HUES64 (cell line): ENCODE measurements at regions not wholly inside any gene's neighbourhood (a gene's known extent, or its start where the extent isn't known, plus 50 kb on each side); places are given as distances from the start of the nearest gene placed in this dataset.
"Not testable (repeated sequence)": the region's sequence is repeated elsewhere in the genome, so short reads cannot be mapped to it uniquely, and the experiment has no call there.

Source experiments
- H3K27ac ChIP-seq: 2 replicates; pipeline ENCODE4 v1.7.0; 2013; ENCODE audit warnings: low read depth, low read length, inconsistent platforms
- H3K27me3 ChIP-seq: 2 replicates; pipeline ENCODE4 v1.6.1; 2013; ENCODE audit warnings: mild to moderate bottlenecking, low read length; ENCODE audit not compliant: insufficient read depth
- H3K36me3 ChIP-seq: 2 replicates; pipeline ENCODE4 v1.6.1; 2013; ENCODE audit warnings: mild to moderate bottlenecking, low read length; ENCODE audit not compliant: insufficient read depth
- H3K4me1 ChIP-seq: 2 replicates; pipeline ENCODE4 v1.6.1; 2013; ENCODE audit warnings: mild to moderate bottlenecking, low read length, moderate library complexity; ENCODE audit not compliant: insufficient read depth
- H3K4me3 ChIP-seq: 2 replicates; pipeline ENCODE4 v1.5.1; 2013; ENCODE audit warnings: mild to moderate bottlenecking, low read length, moderate library complexity
- H3K9ac ChIP-seq: 2 replicates; pipeline ENCODE4 v1.6.1; 2013; ENCODE audit warnings: mild to moderate bottlenecking, low read depth, low read length
- H3K9me3 ChIP-seq: 2 replicates; pipeline ENCODE4 v1.6.1; 2013; ENCODE audit warnings: low read depth, low read length; ENCODE audit not compliant: insufficient read depth
- WGBS: fragments of 150-250, 120-280 bp; methylation state at CpG from one replicate; pipeline ENCODE4 v1.1.7; 2013; ENCODE audit warnings: missing lambda C conversion rate; 5-methylcytosine and 5-hydroxymethylcytosine counted together

GRCh38 chr9:31588006-31588405 is 796.4 kb upstream of the ACO1 start:
- Histone ChIP-seq H3K36me3 (no peaks in the 10 kb centered on the region), H3K4me3 (no peak overlapping the region), H3K9me3 (no peaks in the 10 kb centered on the region), H3K27ac (no peak overlapping the region), H3K27me3 (no peaks in the 10 kb centered on the region), H3K9ac (no peak overlapping the region), H3K4me1 (no peaks in the 10 kb centered on the region)
- WGBS, result 97% methylated on average over 4 of the region's 4 CpGs

- no peaks in the 10 kb centered on the region for H3K27me3 ChIP-seq
- no peak overlapping the region for H3K27ac ChIP-seq
- no peaks in the 10 kb centered on the region for H3K4me1 ChIP-seq
- H3K36me3 ChIP-seq, result no peaks in the 10 kb centered on the region
- H3K4me3 ChIP-seq, result no peak overlapping the region
- no peak overlapping the region for H3K9ac ChIP-seq
- H3K9me3 ChIP-seq, result no peaks in the 10 kb centered on the region
These were observed 795.7 kb upstream of the ACO1 start for GRCh38 chr9:31588756-31589155.

DNA sequence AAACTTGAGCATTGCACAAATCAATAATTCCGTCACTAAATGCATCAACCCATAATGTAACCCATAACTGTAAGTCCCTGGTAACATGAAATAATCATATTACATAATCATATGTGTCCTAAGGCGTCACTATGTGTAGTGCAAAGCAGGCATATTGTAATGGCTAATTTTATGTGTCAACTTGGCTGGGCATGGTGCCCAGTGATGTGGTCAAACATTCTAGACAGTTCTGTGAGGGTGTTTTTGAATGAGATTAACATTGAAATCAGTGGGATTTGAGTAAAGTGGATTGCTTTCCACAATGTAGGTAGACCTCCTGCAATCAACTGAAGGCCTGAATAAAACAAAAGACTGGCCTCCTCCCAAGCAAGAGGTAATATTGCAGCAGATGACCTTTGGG is 794.4 kb upstream of the ACO1 start:
- 98% methylated on average over 2 of the region's 2 CpGs for WGBS
- no peak overlapping the region for H3K9ac ChIP-seq
- no peaks in the 10 kb centered on the region for H3K36me3 ChIP-seq

DNA sequence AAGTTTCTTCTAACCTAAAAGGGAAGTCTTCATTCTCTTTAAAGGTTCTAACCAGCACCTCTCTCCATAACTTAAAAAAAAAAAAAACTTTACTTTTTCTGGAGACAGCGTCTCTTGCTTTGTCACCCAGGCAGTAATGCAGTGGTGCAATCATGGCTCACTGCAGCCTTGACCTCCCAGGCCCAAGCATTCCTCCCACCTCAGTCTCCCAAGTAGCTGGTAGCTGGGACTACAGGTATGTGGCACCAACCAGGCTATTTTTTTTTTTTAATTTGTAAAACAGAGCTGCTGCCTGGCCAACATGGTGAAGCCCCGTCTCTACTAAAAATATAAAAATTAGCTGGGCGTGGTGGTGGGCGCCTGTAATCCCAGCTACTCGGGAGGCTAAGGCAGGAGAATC is 787.4 kb upstream of the ACO1 start:
- 78% methylated on average over 5 of the region's 5 CpGs for whole genome bisulfite sequencing
- not testable (repeated sequence) for H3K27ac ChIP-seq, H3K36me3 ChIP-seq, H3K9me3 ChIP-seq, H3K27me3 ChIP-seq, H3K4me3 ChIP-seq, H3K9ac ChIP-seq, H3K4me1 ChIP-seq

More for the DNA sequence above, 794.4 kb upstream of the ACO1 start:
- Histone ChIP-seq H3K4me1 (no peaks in the 10 kb centered on the region), H3K27ac (no peak overlapping the region), H3K27me3 (no peaks in the 10 kb centered on the region), H3K4me3 (no peak overlapping the region), H3K9me3 (no peaks in the 10 kb centered on the region)

DNA sequence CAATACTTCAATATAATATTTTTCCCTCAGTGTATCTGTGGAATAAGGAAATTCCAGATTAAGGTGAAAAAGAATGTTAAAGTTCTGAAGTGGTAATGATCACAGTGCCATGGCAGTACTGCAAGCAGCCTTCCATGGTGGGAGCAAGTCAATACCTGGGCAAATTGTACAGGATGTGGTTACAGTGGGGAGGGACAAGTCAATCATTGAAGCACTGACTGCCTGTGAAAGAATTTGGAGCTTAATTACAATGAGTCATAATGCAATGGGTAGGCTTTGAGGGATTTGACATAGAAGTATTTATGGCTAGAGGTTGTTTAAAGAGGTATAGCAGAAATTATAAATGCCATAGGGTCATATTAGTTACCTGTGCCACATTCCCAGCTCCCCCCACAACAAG is 786.5 kb upstream of the ACO1 start:
- no peaks in the 10 kb centered on the region for H3K4me1 ChIP-seq

GRCh38 chr9:31601666-31602065 is 782.8 kb upstream of the ACO1 start:
- H3K27ac ChIP-seq, result no peak overlapping the region
- H3K36me3 ChIP-seq, result no peaks in the 10 kb centered on the region
- no peak overlapping the region for H3K4me3 ChIP-seq
- no peaks in the 10 kb centered on the region for H3K9me3 ChIP-seq
- H3K9ac ChIP-seq, result no peak overlapping the region
- H3K27me3 ChIP-seq, result no peaks in the 10 kb centered on the region
- H3K4me1 ChIP-seq, result no peaks in the 10 kb centered on the region

More for the DNA sequence above, 786.5 kb upstream of the ACO1 start:
- Histone ChIP-seq H3K27me3 (no peaks in the 10 kb centered on the region), H3K9ac (no peak overlapping the region), H3K4me3 (no peak overlapping the region), H3K9me3 (no peaks in the 10 kb centered on the region), H3K36me3 (no peaks in the 10 kb centered on the region), H3K27ac (no peak overlapping the region)

DNA sequence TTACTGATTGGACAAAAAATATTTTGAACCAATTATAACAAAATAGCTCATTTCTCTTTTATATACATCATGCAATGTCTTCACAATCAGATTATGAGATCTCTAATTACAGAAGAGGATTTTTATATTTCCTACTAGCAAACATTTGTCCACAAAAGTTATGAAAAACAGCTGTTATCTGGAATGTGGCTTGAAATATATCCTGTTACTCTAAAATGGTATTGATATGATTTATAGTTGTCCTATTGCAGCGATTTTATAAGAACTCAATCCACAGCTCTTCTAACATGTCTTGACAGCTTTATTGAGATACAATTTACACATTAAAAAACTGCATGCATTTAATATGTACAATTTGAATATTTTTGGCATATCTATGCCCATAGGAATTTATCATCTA is 779.9 kb upstream of the ACO1 start:
- Histone ChIP-seq H3K4me1 (no peaks in the 10 kb centered on the region), H3K36me3 (no peaks in the 10 kb centered on the region), H3K9ac (no peak overlapping the region), H3K27ac (no peak overlapping the region), H3K27me3 (no peaks in the 10 kb centered on the region), H3K9me3 (no peaks in the 10 kb centered on the region), H3K4me3 (no peak overlapping the region)
- no CpG with 5 or more reads among the region's 1 CpG for WGBS

DNA sequence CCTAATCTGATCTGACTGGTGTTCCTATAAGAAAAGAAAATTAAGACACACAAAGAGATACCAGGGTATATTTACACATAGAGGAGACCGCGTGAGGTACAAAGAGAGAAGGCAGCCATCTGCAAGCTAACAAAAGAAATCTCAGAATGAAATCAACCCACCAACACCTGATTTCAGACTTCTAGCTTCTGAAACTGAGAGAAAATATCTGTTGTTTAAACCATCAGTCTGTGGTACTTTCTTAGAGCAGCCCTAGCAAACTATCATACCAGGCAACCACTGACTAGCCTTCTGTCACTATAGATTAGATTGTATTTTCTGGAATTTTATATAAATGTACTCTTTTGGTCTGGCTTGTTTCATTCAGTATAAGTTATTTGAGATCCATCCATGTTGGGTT is 779.3 kb upstream of the ACO1 start:
- H3K36me3 ChIP-seq, result no peaks in the 10 kb centered on the region
- no peaks in the 10 kb centered on the region for H3K27me3 ChIP-seq
- no peaks in the 10 kb centered on the region for H3K9me3 ChIP-seq
- no peaks in the 10 kb centered on the region for H3K4me1 ChIP-seq
- WGBS, result 100% methylated on average over 1 of the region's 2 CpGs
- no peak overlapping the region for H3K27ac ChIP-seq
- H3K4me3 ChIP-seq, result no peak overlapping the region
- no peak overlapping the region for H3K9ac ChIP-seq

- Histone ChIP-seq H3K27me3 (no peaks in the 10 kb centered on the region), H3K4me1 (no peaks in the 10 kb centered on the region), H3K9me3 (no peaks in the 10 kb centered on the region), H3K4me3 (no peak overlapping the region), H3K27ac (no peak overlapping the region), H3K9ac (no peak overlapping the region), H3K36me3 (no peaks in the 10 kb centered on the region)
- WGBS, result 94% methylated on average over 1 of the region's 1 CpG
These were observed 777.8 kb upstream of the ACO1 start for GRCh38 chr9:31606678-31607077.

DNA sequence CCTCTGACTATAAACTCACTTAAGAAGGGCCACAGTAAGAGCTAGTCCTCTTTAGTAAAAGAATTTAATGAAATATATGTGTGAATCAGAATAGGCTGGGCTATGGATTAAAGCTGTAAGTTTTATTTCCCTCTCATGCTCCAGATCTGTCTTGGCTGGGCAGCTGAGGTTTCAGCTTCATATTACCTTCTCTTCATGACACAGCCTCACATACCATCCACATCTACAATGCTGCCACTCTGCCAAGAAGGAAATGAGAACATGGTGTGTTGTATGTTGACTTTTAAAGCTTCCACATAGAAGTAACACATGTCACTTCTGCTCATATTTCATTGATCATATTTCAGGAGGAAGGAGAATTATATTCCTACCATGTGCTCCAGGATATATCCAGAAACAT is 776.0 kb upstream of the ACO1 start:
- Histone ChIP-seq H3K9me3 (no peaks in the 10 kb centered on the region), H3K4me3 (no peak overlapping the region), H3K4me1 (no peaks in the 10 kb centered on the region), H3K36me3 (no peaks in the 10 kb centered on the region), H3K27me3 (no peaks in the 10 kb centered on the region), H3K9ac (no peak overlapping the region), H3K27ac (no peak overlapping the region)

- H3K27me3 ChIP-seq, result no peaks in the 10 kb centered on the region
- H3K9ac ChIP-seq, result no peak overlapping the region
- no peak overlapping the region for H3K4me3 ChIP-seq
- 100% methylated on average over 1 of the region's 1 CpG for WGBS
- H3K9me3 ChIP-seq, result no peaks in the 10 kb centered on the region
- no peaks in the 10 kb centered on the region for H3K36me3 ChIP-seq
- no peaks in the 10 kb centered on the region for H3K4me1 ChIP-seq
- H3K27ac ChIP-seq, result no peak overlapping the region
These were observed 775.6 kb upstream of the ACO1 start for GRCh38 chr9:31608881-31609280.

DNA sequence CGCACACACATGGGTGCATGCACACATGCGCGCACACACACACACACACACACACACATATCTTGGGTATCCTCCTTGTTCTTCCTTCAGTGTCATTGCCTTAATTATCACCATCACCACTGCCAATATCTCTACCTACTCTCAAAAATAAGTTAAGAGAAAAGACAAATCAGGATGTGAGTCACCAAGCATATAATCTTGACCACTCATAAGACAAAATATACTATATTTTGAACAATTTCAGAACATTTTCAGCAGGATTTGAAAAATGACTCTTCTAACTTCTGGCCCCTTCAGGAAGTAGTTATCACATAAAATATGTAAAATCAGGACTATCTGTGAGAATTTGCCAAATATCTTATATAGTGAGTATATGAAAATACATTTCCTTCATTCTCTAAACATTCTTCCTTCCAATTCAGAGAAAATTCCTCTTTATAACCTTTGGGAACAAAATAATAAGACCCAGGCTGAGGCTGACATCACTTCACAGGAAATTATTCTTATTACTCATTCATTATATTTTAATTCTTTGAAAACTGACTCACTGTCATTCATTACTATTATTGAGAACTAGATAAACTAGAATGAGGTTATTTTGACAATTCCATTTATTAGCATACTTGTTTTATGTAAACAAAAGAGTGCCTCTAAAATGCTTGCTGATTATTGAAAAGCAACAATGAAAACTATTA is 772.0 kb upstream of the ACO1 start:
- peaks cover 17% of the 10 kb centered on the region for H3K4me1 ChIP-seq
- H3K27me3 ChIP-seq, result no peaks in the 10 kb centered on the region
- no peaks in the 10 kb centered on the region for H3K36me3 ChIP-seq
- no peak overlapping the region for H3K27ac ChIP-seq
- no peak overlapping the region for H3K4me3 ChIP-seq
- no peak overlapping the region for H3K9ac ChIP-seq
- no peaks in the 10 kb centered on the region for H3K9me3 ChIP-seq
- WGBS, result 54% methylated on average over 3 of the region's 3 CpGs
